Activated CD4-positive, alpha-beta T cell treated with anti-CD3 and anti-CD28 coated beads, Interleukin-2, amount 10 ng/mL, durations not matched to agents 24 days and 14 days (primary cell): ENCODE measurements at regions not wholly inside any gene's neighbourhood (a gene's known extent, or its start where the extent isn't known, plus 50 kb on each side); places are given as distances from the start of the nearest gene placed in this dataset.

ENCODE experiments used
- DNase-seq: peaks from one replicate; pipeline ENCODE4 v3.0.0; 2022
- H3K27ac Mint-ChIP-seq: one replicate; pipeline ENCODE4 v1.8.0; 2022; ENCODE audit warnings: mild to moderate bottlenecking, mixed read lengths
- H3K27me3 Mint-ChIP-seq: one replicate; pipeline ENCODE4 v1.8.0; 2022; ENCODE audit warnings: mixed read lengths
- H3K36me3 Mint-ChIP-seq: one replicate; pipeline ENCODE4 v1.8.0; 2022; ENCODE audit warnings: low read depth, mild to moderate bottlenecking, mixed read lengths
- H3K4me1 Mint-ChIP-seq: one replicate; pipeline ENCODE4 v1.8.0; 2021; ENCODE audit warnings: mixed read lengths
- H3K4me3 Mint-ChIP-seq: one replicate; pipeline ENCODE4 v1.8.0; 2022; ENCODE audit warnings: mild to moderate bottlenecking, moderate library complexity, mixed read lengths
- H3K9me3 Mint-ChIP-seq: one replicate; pipeline ENCODE4 v1.8.0; 2021; ENCODE audit warnings: mixed read lengths
- intact Hi-C: fragments of 100-400 bp; cut with micrococcal nuclease; formaldehyde crosslinking; loops from one replicate; pipeline ENCODE4 v1.15.1; 2023

- Mint-ChIP-seq H3K4me1 (no peaks in the 10 kb centered on the region), H3K27ac (no peak overlapping the region), H3K4me3 (no peak overlapping the region), H3K27me3 (no peaks in the 10 kb centered on the region), H3K36me3 (no peaks in the 10 kb centered on the region), H3K9me3 (no peaks in the 10 kb centered on the region)
- intact Hi-C loops: no loop called here
- no peak for DNase-seq
These were observed 487.2 kb upstream of the BCHE start for GRCh38 chr3:166324401-166324800.

DNA sequence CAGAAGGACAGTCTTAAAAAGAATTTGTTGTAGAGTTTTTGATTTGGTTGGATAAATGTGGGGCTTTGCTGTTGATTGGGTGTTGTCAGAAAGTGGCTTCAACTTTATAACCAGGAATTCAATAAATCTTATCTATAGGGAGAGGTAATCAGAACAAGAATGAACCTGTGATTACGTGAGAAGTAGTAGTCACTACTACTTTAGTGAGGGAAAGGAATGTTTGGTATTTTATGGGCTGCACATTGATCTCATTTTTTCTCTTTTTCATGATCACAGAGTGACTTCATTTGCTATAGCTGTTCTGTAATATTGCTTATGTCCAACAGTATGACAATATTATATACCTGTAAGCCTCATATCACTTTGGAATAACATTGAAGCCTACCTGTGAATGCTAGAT, 485.2 kb upstream of the BCHE start:
- Mint-ChIP-seq H3K4me3 (no peak overlapping the region), H3K27ac (no peak overlapping the region), H3K27me3 (no peaks in the 10 kb centered on the region), H3K36me3 (no peaks in the 10 kb centered on the region), H3K9me3 (peaks cover 4% of the 10 kb centered on the region), H3K4me1 (no peaks in the 10 kb centered on the region)
- intact Hi-C loops: no loop called here
- no peak for DNase-seq

DNA sequence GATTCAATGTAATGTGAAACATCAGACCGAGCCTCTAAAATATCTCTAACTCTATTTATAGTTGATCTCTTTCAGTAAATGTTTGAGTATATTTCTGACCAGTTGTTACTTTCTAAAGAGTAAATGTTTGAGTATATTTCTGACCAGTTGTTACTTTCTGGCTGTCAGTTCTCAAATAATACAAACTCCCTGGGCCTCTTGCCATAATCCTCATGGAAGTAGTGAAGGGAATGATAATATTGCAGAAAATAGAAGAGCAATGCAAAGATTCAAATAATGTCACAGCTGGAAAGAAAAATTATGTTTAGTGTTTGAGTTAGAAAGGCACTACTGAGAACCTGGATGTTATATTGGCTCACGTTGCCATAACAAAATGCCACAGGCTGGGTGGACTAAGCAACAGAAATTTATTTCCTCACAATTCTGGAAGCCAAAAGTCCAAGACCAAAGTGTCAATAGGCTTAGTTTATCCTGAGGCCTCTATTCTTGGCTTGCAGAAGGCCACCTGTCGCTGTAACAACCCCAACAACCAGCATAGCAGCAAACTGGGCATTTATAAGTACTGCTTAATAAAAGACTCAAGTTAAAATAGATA, 470.6 kb upstream of the BCHE start:
- H3K4me1 Mint-ChIP-seq: no peaks in the 10 kb centered on the region
- H3K9me3 Mint-ChIP-seq: no peaks in the 10 kb centered on the region
- no peak for DNase-seq
- intact Hi-C loops: no loop called here
- H3K36me3 Mint-ChIP-seq: no peaks in the 10 kb centered on the region
- no peak overlapping the region for H3K4me3 Mint-ChIP-seq
- no peaks in the 10 kb centered on the region for H3K27me3 Mint-ChIP-seq
- no peak overlapping the region for H3K27ac Mint-ChIP-seq

- H3K36me3 Mint-ChIP-seq: no peaks in the 10 kb centered on the region
- no peaks in the 10 kb centered on the region for H3K9me3 Mint-ChIP-seq
- no peaks in the 10 kb centered on the region for H3K27me3 Mint-ChIP-seq
- H3K27ac Mint-ChIP-seq: no peak overlapping the region
- H3K4me1 Mint-ChIP-seq: no peaks in the 10 kb centered on the region
- no peak overlapping the region for H3K4me3 Mint-ChIP-seq
- intact Hi-C loops: no loop called here
- no peak for DNase-seq
These were observed 467.4 kb upstream of the BCHE start for GRCh38 chr3:166304584-166304983.

GRCh38 chr3:166303681-166304080, 466.5 kb upstream of the BCHE start:
- H3K36me3 Mint-ChIP-seq: no peaks in the 10 kb centered on the region
- H3K27ac Mint-ChIP-seq: no peak overlapping the region
- intact Hi-C loops: no loop called here
- H3K4me3 Mint-ChIP-seq: no peak overlapping the region
- no peaks in the 10 kb centered on the region for H3K9me3 Mint-ChIP-seq
- H3K27me3 Mint-ChIP-seq: no peaks in the 10 kb centered on the region
- H3K4me1 Mint-ChIP-seq: no peaks in the 10 kb centered on the region
- DNase-seq: no peak

DNA sequence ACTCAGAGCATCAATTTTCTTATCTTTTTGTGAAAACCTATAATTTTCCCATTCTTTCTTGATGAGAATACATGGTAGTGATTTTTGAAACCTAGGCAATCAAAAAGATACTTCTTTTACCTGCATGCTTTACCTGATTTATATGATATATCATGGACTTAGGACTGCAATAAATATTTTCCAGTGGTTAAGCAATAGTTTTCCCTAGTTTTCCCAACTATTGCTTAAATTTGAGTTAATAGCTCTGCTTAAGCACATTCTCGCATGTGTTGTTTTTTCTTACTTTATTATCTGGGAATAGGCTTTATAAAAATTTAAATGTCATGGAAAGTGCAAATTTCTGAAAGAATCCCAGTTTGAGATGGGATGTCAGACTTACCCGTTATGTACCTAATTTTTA, 465.1 kb upstream of the BCHE start:
- H3K4me3 Mint-ChIP-seq: no peak overlapping the region
- H3K27me3 Mint-ChIP-seq: no peaks in the 10 kb centered on the region
- intact Hi-C loops: no loop called here
- DNase-seq: no peak
- no peak overlapping the region for H3K27ac Mint-ChIP-seq
- no peaks in the 10 kb centered on the region for H3K4me1 Mint-ChIP-seq
- no peaks in the 10 kb centered on the region for H3K9me3 Mint-ChIP-seq
- no peaks in the 10 kb centered on the region for H3K36me3 Mint-ChIP-seq

GRCh38 chr3:166296179-166296783, 459.1 kb upstream of the BCHE start:
- DNase-seq: no peak
- Mint-ChIP-seq H3K9me3 (no peaks in the 10 kb centered on the region), H3K27me3 (no peaks in the 10 kb centered on the region), H3K4me1 (no peaks in the 10 kb centered on the region), H3K4me3 (no peak overlapping the region), H3K36me3 (no peaks in the 10 kb centered on the region), H3K27ac (no peak overlapping the region)
- intact Hi-C loops: no loop called here

GRCh38 chr3:166291186-166291955, 454.1 kb upstream of the BCHE start:
- Mint-ChIP-seq H3K4me3 (no peak overlapping the region), H3K36me3 (no peaks in the 10 kb centered on the region)

GRCh38 chr3:166285001-166285400, 447.8 kb upstream of the BCHE start:
- Mint-ChIP-seq H3K4me3 (no peak overlapping the region), H3K4me1 (no peaks in the 10 kb centered on the region), H3K27me3 (no peaks in the 10 kb centered on the region), H3K27ac (no peak overlapping the region), H3K9me3 (no peaks in the 10 kb centered on the region), H3K36me3 (no peaks in the 10 kb centered on the region)
- DNase-seq: no peak
- intact Hi-C loops: no loop called here

More at GRCh38 chr3:166291186-166291955, 454.1 kb upstream of the BCHE start:
- H3K9me3 Mint-ChIP-seq: no peaks in the 10 kb centered on the region
- H3K27me3 Mint-ChIP-seq: no peaks in the 10 kb centered on the region
- intact Hi-C loops: no loop called here
- H3K4me1 Mint-ChIP-seq: no peaks in the 10 kb centered on the region
- no peak overlapping the region for H3K27ac Mint-ChIP-seq
- DNase-seq: no peak

DNA sequence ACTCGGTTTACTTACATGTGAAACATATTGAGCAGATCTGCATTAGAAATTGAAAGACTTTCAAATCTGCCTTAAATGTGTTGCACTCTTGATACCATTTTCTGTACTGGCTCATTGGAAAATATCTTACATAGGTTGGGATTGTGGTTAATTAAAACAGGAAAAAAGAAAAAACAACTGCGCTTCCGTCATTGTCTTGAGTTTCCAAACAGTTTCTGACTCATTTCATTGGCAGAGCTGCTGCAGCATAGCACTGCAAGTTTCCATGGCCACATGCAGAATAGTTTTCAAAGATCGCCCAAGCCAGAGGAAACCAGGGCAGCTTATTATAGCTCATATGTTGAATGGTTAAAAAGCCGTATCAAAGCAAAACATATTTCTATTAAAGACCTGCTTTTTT, 446.6 kb upstream of the BCHE start:
- DNase-seq: no peak
- intact Hi-C loops: no loop called here
- no peaks in the 10 kb centered on the region for H3K36me3 Mint-ChIP-seq
- no peak overlapping the region for H3K4me3 Mint-ChIP-seq
- H3K4me1 Mint-ChIP-seq: no peaks in the 10 kb centered on the region
- H3K27ac Mint-ChIP-seq: no peak overlapping the region
- no peaks in the 10 kb centered on the region for H3K9me3 Mint-ChIP-seq
- no peaks in the 10 kb centered on the region for H3K27me3 Mint-ChIP-seq

GRCh38 chr3:166282931-166283330, 445.7 kb upstream of the BCHE start:
- DNase-seq: no peak
- Mint-ChIP-seq H3K36me3 (no peaks in the 10 kb centered on the region), H3K9me3 (no peaks in the 10 kb centered on the region), H3K27ac (no peak overlapping the region), H3K4me1 (no peaks in the 10 kb centered on the region), H3K27me3 (no peaks in the 10 kb centered on the region), H3K4me3 (no peak overlapping the region)
- intact Hi-C loops: no loop called here

GRCh38 chr3:166279636-166280035, 442.4 kb upstream of the BCHE start:
- H3K4me1 Mint-ChIP-seq: no peaks in the 10 kb centered on the region
- no peaks in the 10 kb centered on the region for H3K27me3 Mint-ChIP-seq
- DNase-seq: no peak
- H3K27ac Mint-ChIP-seq: no peak overlapping the region
- no peak overlapping the region for H3K4me3 Mint-ChIP-seq
- intact Hi-C loops: no loop called here
- no peaks in the 10 kb centered on the region for H3K36me3 Mint-ChIP-seq
- no peaks in the 10 kb centered on the region for H3K9me3 Mint-ChIP-seq

DNA sequence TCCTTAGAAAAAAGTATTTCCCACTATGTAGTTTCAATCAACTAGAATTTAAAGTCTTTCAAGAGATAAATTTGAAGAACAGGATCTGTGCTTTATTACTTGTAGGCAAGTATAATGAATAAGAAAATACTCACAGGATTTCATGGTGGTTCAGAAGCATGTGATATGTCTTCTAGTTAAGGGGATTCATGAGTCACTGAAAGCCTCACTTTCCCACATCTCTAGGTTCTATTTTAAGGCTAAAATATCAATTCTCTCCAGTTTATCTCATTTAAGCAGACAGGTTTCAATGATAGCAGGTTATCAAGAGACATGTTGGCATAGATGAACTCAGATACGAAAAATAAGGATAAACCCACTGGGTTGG, 437.8 kb upstream of the BCHE start:
- no peak for DNase-seq
- no peaks in the 10 kb centered on the region for H3K36me3 Mint-ChIP-seq
- intact Hi-C loops: no loop called here
- no peak overlapping the region for H3K27ac Mint-ChIP-seq
- no peaks in the 10 kb centered on the region for H3K9me3 Mint-ChIP-seq
- H3K27me3 Mint-ChIP-seq: no peaks in the 10 kb centered on the region
- no peak overlapping the region for H3K4me3 Mint-ChIP-seq
- no peaks in the 10 kb centered on the region for H3K4me1 Mint-ChIP-seq

DNA sequence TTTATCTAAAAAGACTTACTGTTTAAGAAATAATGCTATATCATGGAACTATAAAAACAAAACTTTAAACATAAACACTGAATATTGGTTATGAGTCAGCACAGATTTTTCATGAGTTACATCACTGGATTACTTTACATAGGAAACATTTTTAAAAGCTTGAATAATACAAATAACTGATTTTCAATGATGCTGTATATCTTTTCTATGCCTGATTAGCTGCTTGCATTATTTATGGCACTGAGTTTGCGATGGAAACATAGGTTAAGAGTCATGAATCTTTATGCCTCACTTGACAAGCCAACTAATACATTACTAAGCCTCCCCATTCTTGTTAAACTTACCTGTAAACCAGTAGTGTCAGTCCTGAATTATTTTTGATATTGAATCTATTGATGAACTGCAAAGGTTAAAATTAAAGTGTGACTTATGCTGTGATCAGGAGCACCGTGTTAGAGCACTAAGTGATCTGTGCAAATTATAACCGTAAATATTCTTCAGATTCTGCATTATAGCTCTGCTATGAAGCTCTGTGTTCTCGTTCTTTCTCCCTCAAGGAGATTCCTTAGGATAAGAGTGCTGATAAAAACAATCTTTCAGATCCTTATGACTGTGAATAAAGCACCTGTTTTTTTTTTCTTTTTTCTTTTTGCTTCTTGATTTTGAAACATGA, 437.3 kb upstream of the BCHE start:
- H3K4me1 Mint-ChIP-seq: no peaks in the 10 kb centered on the region
- H3K36me3 Mint-ChIP-seq: no peaks in the 10 kb centered on the region
- no peak for DNase-seq
- H3K27ac Mint-ChIP-seq: no peak overlapping the region
- H3K9me3 Mint-ChIP-seq: no peaks in the 10 kb centered on the region
- H3K27me3 Mint-ChIP-seq: no peaks in the 10 kb centered on the region
- intact Hi-C loops: no loop called here
- H3K4me3 Mint-ChIP-seq: no peak overlapping the region
